Activated CD8-positive, alpha-beta T cell treated with anti-CD3 and anti-CD28 coated beads for 36 hours (primary cell): ENCODE measurements at regions not wholly inside any gene's neighbourhood (a gene's known extent, or its start where the extent isn't known, plus 50 kb on each side); places are given as distances from the start of the nearest gene placed in this dataset.

Experiments used
- ATAC-seq: fragments of 200-7000 bp; cut with Tn5 transposase; one replicate; pipeline ENCODE4 v1.10.0; 2021; ENCODE audit warnings: mild to moderate bottlenecking, moderate library complexity
- CTCF ChIA-PET: fragments of 350-600 bp; sonication (Branson Sonifier 250); formaldehyde crosslinking; loops from one replicate; lab custom pipeline; 2021; ENCODE audit warnings: antibody characterized with exemption; lab: Charles Lee
- POLR2A ChIA-PET: fragments of 350-600 bp; sonication (Branson Sonifier 250); formaldehyde crosslinking; loops from one replicate; lab custom pipeline; 2021; ENCODE audit warnings: antibody characterized with exemption; lab: Charles Lee
- DNase-seq: peaks from one replicate; pipeline ENCODE4 v3.0.0-alpha.2; 2020
- H3K27ac Mint-ChIP-seq: one replicate; pipeline ENCODE4 v1.8.0; 2021; ENCODE audit warnings: mild to moderate bottlenecking, mixed read lengths
- H3K27me3 Mint-ChIP-seq: one replicate; pipeline ENCODE4 v1.8.0; 2021; ENCODE audit warnings: mixed read lengths
- H3K36me3 Mint-ChIP-seq: one replicate; pipeline ENCODE4 v1.8.0; 2021; ENCODE audit warnings: low read depth, mixed read lengths
- H3K4me1 Mint-ChIP-seq: one replicate; pipeline ENCODE4 v1.8.0; 2021; ENCODE audit warnings: low read depth, mixed read lengths
- H3K4me3 Mint-ChIP-seq: one replicate; pipeline ENCODE4 v1.8.0; 2021; ENCODE audit warnings: mild to moderate bottlenecking, moderate library complexity, mixed read lengths
- H3K9me3 Mint-ChIP-seq: one replicate; pipeline ENCODE4 v1.8.0; 2021; ENCODE audit warnings: mixed read lengths
- intact Hi-C: fragments of 100-400 bp; cut with micrococcal nuclease; formaldehyde crosslinking; loops from one replicate; pipeline ENCODE4 v1.10.0; 2022
- TF ChIP-seq, protein P1 (sequence below): fragments of 200-600 bp; IDR thresholded peaks from one replicate; pipeline ENCODE4 v1.8.0; 2022; ENCODE audit warnings: antibody characterized with exemption, mild to moderate bottlenecking

DNA sequence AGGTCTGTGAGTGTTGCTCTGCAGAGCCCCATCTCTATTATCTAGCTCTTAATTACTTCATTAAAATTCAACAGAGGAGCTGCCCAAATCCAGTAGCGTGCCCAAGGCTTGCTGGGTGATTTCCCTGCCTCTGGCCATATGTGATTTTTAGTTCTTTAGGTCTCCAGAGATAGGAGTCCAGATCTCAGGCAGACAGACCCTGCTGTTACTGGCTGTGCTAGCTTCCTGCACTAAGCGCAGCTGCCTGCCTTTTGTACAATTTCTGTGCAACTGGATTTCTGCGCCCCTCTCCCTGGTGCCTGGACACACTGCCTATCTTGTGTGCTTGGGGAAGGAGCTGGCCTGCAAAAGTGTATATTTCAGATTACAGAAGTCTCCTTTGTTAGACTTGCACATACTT, 136.5 kb downstream of the TDRD15 start:
- no peaks in the 10 kb centered on the region for H3K27me3 Mint-ChIP-seq
- H3K4me1 Mint-ChIP-seq = no peaks in the 10 kb centered on the region
- intact Hi-C loops = no loop called here
- DNase-seq = no peak
- no peaks in the 10 kb centered on the region for H3K9me3 Mint-ChIP-seq
- ChIA-PET POLR2A (interaction anchor here (1.1 kb wide), 1 partner anchor 10 kb away, joined by 5 read pairs; no protein-coding TSS in a partner anchor), CTCF (no interaction called here)
- TF ChIP-seq, protein P1, sequence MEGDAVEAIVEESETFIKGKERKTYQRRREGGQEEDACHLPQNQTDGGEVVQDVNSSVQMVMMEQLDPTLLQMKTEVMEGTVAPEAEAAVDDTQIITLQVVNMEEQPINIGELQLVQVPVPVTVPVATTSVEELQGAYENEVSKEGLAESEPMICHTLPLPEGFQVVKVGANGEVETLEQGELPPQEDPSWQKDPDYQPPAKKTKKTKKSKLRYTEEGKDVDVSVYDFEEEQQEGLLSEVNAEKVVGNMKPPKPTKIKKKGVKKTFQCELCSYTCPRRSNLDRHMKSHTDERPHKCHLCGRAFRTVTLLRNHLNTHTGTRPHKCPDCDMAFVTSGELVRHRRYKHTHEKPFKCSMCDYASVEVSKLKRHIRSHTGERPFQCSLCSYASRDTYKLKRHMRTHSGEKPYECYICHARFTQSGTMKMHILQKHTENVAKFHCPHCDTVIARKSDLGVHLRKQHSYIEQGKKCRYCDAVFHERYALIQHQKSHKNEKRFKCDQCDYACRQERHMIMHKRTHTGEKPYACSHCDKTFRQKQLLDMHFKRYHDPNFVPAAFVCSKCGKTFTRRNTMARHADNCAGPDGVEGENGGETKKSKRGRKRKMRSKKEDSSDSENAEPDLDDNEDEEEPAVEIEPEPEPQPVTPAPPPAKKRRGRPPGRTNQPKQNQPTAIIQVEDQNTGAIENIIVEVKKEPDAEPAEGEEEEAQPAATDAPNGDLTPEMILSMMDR = no peak
- no peaks in the 10 kb centered on the region for H3K36me3 Mint-ChIP-seq
- no peak overlapping the region for H3K27ac Mint-ChIP-seq
- ATAC-seq = no peak
- H3K4me3 Mint-ChIP-seq = no peak overlapping the region

DNA sequence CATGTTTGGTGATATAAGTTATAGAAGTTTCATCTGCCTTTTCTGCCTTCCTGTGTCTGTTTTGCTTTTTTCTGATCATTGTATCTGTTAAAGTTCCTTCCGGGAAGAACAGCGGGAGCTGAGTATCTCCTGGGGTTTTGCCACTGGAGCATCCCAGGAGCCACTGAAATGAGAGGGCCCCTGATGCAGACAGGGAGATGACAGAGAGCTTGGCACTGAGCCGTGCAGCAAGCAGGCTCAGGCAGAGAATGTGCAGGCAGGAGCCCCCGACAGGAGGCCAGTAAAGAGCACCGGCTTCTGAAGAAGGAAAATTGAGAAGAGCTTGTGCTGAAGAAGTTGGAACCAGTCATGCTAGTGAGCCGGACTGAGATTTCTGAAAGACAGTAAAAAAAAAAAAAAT, 137.8 kb downstream of the TDRD15 start:
- Mint-ChIP-seq H3K27ac (no peak overlapping the region), H3K4me1 (no peaks in the 10 kb centered on the region), H3K9me3 (no peaks in the 10 kb centered on the region), H3K36me3 (no peaks in the 10 kb centered on the region), H3K4me3 (no peak overlapping the region), H3K27me3 (no peaks in the 10 kb centered on the region)
- intact Hi-C loops = no loop called here
- no peak for ATAC-seq
- ChIA-PET CTCF (no interaction called here), POLR2A (no interaction called here)
- TF ChIP-seq, protein P1 = no peak
- DNase-seq = no peak

DNA sequence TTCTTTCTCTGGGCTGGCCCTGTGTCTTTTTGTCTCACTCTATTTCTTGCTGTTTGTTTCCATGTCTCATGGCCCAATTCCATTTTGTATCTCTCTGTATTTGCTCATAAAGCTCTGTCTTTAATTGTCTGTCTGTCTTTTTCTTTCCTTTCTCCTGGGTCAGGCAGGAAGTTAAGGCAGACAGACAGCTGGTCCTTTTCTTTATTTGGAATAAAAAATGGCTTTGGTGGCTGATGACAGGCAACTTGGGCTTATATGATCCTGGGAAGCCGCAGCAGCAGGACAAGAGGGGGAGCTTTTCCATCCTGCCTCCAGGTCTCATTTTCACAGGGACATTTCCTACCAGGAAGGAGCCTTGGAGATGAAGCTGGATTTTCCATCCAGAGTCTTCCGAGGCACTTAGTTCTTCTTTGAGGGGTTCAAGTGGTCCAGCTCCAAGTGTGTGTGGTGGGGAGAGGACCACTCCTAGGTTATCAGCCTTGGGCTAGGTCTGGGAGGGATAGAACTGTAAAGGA, 138.7 kb downstream of the TDRD15 start:
- TF ChIP-seq, protein P1 = no peak
- Mint-ChIP-seq H3K27ac (no peak overlapping the region), H3K9me3 (no peaks in the 10 kb centered on the region), H3K27me3 (no peaks in the 10 kb centered on the region), H3K36me3 (no peaks in the 10 kb centered on the region), H3K4me3 (no peak overlapping the region), H3K4me1 (no peaks in the 10 kb centered on the region)
- DNase-seq (no peak), ATAC-seq (no peak)
- CTCF ChIA-PET = no interaction called here
- intact Hi-C loops = no loop called here
- POLR2A ChIA-PET = no interaction called here

DNA sequence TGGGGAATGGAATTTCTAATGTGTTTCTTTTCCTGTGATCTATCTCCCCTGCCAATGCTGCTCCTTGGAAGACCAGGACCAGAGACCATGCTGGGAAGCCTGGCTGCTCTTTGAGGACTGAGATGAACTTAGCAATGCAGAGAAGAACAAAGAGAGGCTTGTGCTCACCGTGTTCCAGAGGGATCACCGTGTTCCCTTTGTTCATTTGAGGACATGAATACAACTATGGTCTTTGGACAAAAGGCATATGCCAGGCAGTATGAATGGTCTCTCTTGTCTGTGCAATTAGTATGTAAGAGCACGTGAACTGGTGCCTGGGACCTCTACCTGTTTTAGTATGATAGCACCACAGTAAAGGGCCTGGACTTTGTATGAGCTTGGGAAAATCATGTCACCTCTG, 139.9 kb downstream of the TDRD15 start:
- TF ChIP-seq, protein P1 = no peak

DNA sequence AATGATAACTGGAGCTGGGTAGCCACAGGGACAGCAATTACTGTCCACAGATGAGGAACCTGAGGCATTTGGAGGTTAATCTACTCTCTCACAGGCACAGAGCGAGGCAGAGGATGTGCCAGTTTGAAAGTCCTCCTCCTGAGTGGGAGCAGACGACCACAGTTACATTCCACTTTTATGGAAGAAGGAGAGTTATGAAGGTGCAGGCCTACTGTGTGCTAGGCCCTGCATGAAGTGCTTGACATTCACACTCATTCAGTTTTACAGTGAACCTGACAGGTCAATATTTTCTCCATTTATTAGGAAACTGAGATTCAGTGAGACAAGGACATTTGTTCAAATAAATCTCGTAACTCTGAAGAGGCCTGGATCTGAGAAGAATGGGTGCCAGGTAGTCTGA, 142.0 kb downstream of the TDRD15 start:
- POLR2A ChIA-PET = no interaction called here
- CTCF ChIA-PET = no interaction called here
- ATAC-seq = no peak
- H3K9me3 Mint-ChIP-seq = no peaks in the 10 kb centered on the region
- intact Hi-C loops = no loop called here
- H3K36me3 Mint-ChIP-seq = no peaks in the 10 kb centered on the region
- H3K4me3 Mint-ChIP-seq = no peak overlapping the region
- H3K27ac Mint-ChIP-seq = no peak overlapping the region
- TF ChIP-seq, protein P1 = no peak
- H3K4me1 Mint-ChIP-seq = no peaks in the 10 kb centered on the region
- H3K27me3 Mint-ChIP-seq = no peaks in the 10 kb centered on the region
- no peak for DNase-seq

More for the DNA sequence above, 139.9 kb downstream of the TDRD15 start:
- Mint-ChIP-seq H3K9me3 (no peaks in the 10 kb centered on the region), H3K27ac (no peak overlapping the region), H3K4me3 (no peak overlapping the region), H3K27me3 (no peaks in the 10 kb centered on the region), H3K36me3 (no peaks in the 10 kb centered on the region), H3K4me1 (no peaks in the 10 kb centered on the region)
- ChIA-PET CTCF (no interaction called here), POLR2A (no interaction called here)
- ATAC-seq (no peak), DNase-seq (no peak)
- intact Hi-C loops = no loop called here
